ENCODE measurements at regions not wholly inside any gene's neighbourhood (a gene's known extent, or its start where the extent isn't known, plus 50 kb on each side); places are given as distances from the start of the nearest gene placed in this dataset.
"Not testable (repeated sequence)": the region's sequence is repeated elsewhere in the genome, so short reads cannot be mapped to it uniquely, and the experiment has no call there.

GRCh38 chr2:124967325-124967724, 942.2 kb downstream of the CNTNAP5 start:
- DNase-seq (no peak), ATAC-seq (replicated peaks) (no peak)
- H3K4me1 Mint-ChIP-seq (ENCODE audit: low read depth in 2 of 2) = no peaks in the 10 kb centered on the region
- H3K36me3 Mint-ChIP-seq (ENCODE audit: insufficient read depth) = no peaks in the 10 kb centered on the region
- H3K27ac Mint-ChIP-seq = no peak overlapping the region
- no peak overlapping the region for H3K4me3 Mint-ChIP-seq
- no peaks in the 10 kb centered on the region for H3K27me3 Mint-ChIP-seq
- H3K9me3 Mint-ChIP-seq = peaks cover 3 to 10% of the 10 kb centered on the region in 2 donors

DNA sequence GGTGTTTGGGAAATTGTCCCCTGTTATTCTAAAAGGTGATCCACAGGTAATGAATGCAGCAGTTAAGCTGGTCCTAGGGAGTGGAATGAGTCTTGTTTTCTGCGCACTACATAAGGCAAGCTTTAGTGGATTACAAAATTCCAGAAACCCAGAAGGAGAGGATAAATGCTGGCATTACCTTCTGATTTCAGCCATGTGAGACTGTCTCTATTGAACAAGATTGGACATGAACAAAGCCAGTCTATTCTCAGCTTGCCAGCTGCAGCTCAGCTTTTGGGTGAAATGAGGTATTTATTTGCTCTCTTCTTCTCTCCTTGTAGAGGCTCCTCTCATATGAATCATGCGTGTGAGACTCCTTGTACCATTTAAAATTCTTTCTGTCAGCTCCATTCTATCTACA, 944.9 kb downstream of the CNTNAP5 start:
- no peaks in the 10 kb centered on the region for H3K36me3 Mint-ChIP-seq (ENCODE audit: insufficient read depth)
- no peaks in the 10 kb centered on the region for H3K27me3 Mint-ChIP-seq
- peaks cover 13 to 17% of the 10 kb centered on the region in 2 donors for H3K9me3 Mint-ChIP-seq
- H3K4me1 Mint-ChIP-seq (ENCODE audit: low read depth in 2 of 2) = no peaks in the 10 kb centered on the region
- H3K27ac Mint-ChIP-seq = no peak overlapping the region
- DNase-seq (no peak), ATAC-seq (replicated peaks) (no peak)
- no peak overlapping the region for H3K4me3 Mint-ChIP-seq

DNA sequence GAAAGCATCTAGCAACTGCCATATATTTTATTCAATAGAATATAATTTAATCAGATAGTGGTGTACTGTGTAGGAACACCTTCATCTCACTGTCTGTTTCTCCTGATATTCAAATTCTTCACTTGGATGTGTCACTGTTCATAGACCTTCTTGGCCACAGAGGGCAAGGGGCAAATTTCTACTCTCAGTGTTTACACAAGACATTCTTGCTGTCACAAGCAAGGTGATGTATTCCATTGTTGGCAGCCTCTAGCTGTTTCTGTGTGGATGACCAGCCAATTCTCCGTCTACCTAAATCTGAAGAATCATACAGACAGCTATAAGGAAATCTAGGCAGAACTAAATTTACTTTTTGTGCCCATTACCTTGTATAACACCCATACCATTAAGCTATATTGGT, 948.3 kb downstream of the CNTNAP5 start:
- no peaks in the 10 kb centered on the region for H3K36me3 Mint-ChIP-seq (ENCODE audit: insufficient read depth)
- DNase-seq (no peak), ATAC-seq (replicated peaks) (no peak)
- no peak overlapping the region for H3K4me3 Mint-ChIP-seq
- H3K27me3 Mint-ChIP-seq = no peaks in the 10 kb centered on the region
- no peak overlapping the region for H3K27ac Mint-ChIP-seq
- H3K4me1 Mint-ChIP-seq (ENCODE audit: low read depth in 2 of 2) = no peaks in the 10 kb centered on the region
- peaks cover 15 to 28% of the 10 kb centered on the region in 2 donors for H3K9me3 Mint-ChIP-seq

- H3K4me1 Mint-ChIP-seq (ENCODE audit: low read depth in 2 of 2) = no peaks in the 10 kb centered on the region
- DNase-seq (no peak), ATAC-seq (replicated peaks) (no peak)
- H3K27me3 Mint-ChIP-seq = no peaks in the 10 kb centered on the region
- no peak overlapping the region for H3K4me3 Mint-ChIP-seq
- H3K36me3 Mint-ChIP-seq (ENCODE audit: insufficient read depth) = no peaks in the 10 kb centered on the region
- H3K27ac Mint-ChIP-seq = no peak overlapping the region
- peaks cover 18% of the 10 kb centered on the region in 2 donors for H3K9me3 Mint-ChIP-seq
These were observed 950.1 kb downstream of the CNTNAP5 start for GRCh38 chr2:124975224-124975623.

DNA sequence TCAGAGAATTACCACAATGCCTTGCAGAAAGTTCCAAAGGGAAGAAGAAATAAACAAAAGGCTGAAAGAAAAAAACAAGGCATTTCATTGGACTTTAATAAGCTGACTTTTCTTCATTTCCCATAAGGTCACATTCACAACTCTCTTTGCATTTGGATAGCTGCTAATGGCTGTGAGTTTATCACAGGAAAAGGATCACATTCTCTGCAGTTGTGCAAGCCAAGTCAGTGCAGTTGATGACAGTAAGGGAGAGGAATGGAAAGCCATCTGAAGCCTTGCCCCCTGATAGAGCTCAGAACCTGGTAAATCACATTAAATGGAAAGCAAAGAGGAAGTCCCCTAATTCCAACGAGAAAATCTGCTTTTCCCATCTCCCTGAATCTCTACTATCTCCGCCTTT, 950.6 kb downstream of the CNTNAP5 start:
- H3K4me3 Mint-ChIP-seq = no peak overlapping the region
- H3K27me3 Mint-ChIP-seq = no peaks in the 10 kb centered on the region
- DNase-seq = no peak
- no peak for ATAC-seq (replicated peaks)
- H3K4me1 Mint-ChIP-seq (ENCODE audit: low read depth in 2 of 2) = no peaks in the 10 kb centered on the region
- no peak overlapping the region for H3K27ac Mint-ChIP-seq
- H3K9me3 Mint-ChIP-seq = peaks cover 18% of the 10 kb centered on the region in 2 donors
- H3K36me3 Mint-ChIP-seq (ENCODE audit: insufficient read depth) = no peaks in the 10 kb centered on the region

GRCh38 chr2:124978597-124978996, 953.5 kb downstream of the CNTNAP5 start:
- Mint-ChIP-seq H3K4me1 (ENCODE audit: low read depth in 2 of 2) (no peaks in the 10 kb centered on the region), H3K9me3 (peaks cover 16 to 18% of the 10 kb centered on the region in 2 donors), H3K4me3 (no peak overlapping the region), H3K36me3 (ENCODE audit: insufficient read depth) (no peaks in the 10 kb centered on the region), H3K27me3 (no peaks in the 10 kb centered on the region), H3K27ac (no peak overlapping the region)
- DNase-seq = no peak
- no peak for ATAC-seq (replicated peaks)

DNA sequence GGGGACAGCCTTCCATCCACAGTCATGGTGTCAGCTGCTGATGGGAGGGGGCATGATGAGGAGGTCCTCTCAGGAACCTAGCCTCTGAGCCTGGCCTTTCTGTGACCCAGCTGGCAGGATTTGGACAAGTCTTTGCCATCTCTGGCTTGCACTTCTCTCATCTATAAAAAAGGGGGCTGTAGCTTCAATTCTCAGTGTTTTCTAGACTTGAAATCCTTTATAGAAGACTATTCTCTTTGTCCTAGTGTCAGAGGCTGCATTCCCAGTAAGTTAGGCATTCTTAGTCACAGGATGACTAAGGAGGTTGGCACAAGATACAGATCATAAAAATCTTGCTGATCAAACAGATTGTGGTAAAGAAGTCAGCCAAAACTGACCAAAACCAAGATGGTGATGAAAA, 958.5 kb downstream of the CNTNAP5 start:
- no peaks in the 10 kb centered on the region for H3K4me1 Mint-ChIP-seq (ENCODE audit: low read depth in 2 of 2)
- H3K36me3 Mint-ChIP-seq (ENCODE audit: insufficient read depth) = no peaks in the 10 kb centered on the region
- no peaks in the 10 kb centered on the region for H3K27me3 Mint-ChIP-seq
- peaks cover 0 to 10% of the 10 kb centered on the region in 2 donors for H3K9me3 Mint-ChIP-seq
- DNase-seq (no peak), ATAC-seq (replicated peaks) (no peak)
- no peak overlapping the region for H3K27ac Mint-ChIP-seq
- H3K4me3 Mint-ChIP-seq = no peak overlapping the region

DNA sequence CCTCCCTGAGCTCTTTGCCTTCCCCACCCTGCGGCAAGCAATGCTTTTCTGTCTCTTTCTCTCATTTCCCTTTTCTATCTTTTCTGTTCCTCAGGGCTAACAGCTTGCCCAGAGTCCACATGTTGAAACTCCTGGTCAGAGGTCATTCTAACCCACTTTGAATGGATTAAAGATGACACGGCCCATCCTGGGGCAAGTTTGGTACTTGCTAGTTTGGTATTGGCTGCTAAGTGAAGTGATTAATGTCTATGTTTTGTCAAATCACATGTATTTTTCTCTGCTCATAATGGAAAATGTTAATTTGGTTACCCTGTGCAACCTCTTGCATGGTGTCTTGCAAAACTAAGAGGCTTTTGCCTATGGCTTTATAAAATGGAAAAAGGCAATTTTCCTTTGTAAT, 960.2 kb downstream of the CNTNAP5 start:
- DNase-seq (no peak), ATAC-seq (replicated peaks) (no peak)
- Mint-ChIP-seq H3K9me3 (peaks cover 0 to 7% of the 10 kb centered on the region in 2 donors), H3K36me3 (ENCODE audit: insufficient read depth) (no peaks in the 10 kb centered on the region), H3K27ac (no peak overlapping the region), H3K4me3 (no peak overlapping the region), H3K27me3 (no peaks in the 10 kb centered on the region), H3K4me1 (ENCODE audit: low read depth in 2 of 2) (no peaks in the 10 kb centered on the region)

DNA sequence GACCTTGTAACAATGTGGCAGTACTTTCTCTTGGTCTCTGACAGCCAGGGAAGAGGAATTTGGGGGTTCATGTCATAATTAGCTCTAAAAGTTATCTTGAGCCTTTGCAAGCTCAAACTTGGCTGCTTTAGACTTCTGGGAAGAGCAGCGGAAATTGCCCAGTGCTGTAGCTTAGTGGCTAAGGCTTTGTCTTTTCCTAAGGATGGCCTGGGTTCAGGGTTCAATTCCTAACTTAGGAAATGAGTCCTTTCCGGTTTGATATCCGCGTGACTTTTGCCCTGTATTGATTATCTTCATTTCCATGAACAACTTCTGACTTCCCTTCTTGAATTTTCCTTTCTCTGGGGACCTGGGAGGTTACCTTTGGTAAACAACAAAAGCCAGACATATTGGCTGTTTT, 961.0 kb downstream of the CNTNAP5 start:
- peaks cover 0 to 5% of the 10 kb centered on the region in 2 donors for H3K9me3 Mint-ChIP-seq
- H3K27ac Mint-ChIP-seq = no peak overlapping the region
- H3K27me3 Mint-ChIP-seq = no peaks in the 10 kb centered on the region
- no peaks in the 10 kb centered on the region for H3K4me1 Mint-ChIP-seq (ENCODE audit: low read depth in 2 of 2)
- DNase-seq (no peak), ATAC-seq (replicated peaks) (no peak)
- no peaks in the 10 kb centered on the region for H3K36me3 Mint-ChIP-seq (ENCODE audit: insufficient read depth)
- no peak overlapping the region for H3K4me3 Mint-ChIP-seq

DNA sequence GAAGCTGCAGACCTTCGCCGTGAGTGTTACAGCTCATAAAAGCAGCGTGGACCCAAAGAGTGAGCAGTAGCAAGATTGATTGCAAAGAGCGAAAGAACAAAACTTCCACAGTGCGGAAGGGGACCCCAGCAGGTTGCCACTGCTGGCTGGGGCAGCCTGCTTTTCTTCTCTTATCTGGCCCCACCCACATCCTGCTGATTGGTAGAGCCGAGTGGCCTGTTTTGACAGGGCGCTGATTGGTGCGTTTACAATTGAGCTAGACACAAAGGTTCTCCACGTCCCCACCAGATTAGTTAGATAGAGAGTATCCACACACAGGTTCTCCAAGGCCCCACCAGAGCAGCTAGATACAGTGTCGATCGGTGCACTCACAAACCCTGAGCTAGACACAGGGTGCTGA, 961.8 kb downstream of the CNTNAP5 start:
- H3K4me3 Mint-ChIP-seq; H3K36me3 Mint-ChIP-seq (ENCODE audit: insufficient read depth); H3K27ac Mint-ChIP-seq; H3K9me3 Mint-ChIP-seq; H3K4me1 Mint-ChIP-seq (ENCODE audit: low read depth in 2 of 2); H3K27me3 Mint-ChIP-seq; ATAC-seq (replicated peaks); DNase-seq: not testable (repeated sequence)

GRCh38 chr2:124987436-124987835, 962.3 kb downstream of the CNTNAP5 start:
- not testable (repeated sequence) for H3K36me3 Mint-ChIP-seq (ENCODE audit: insufficient read depth); H3K4me1 Mint-ChIP-seq (ENCODE audit: low read depth in 2 of 2); H3K4me3 Mint-ChIP-seq; H3K9me3 Mint-ChIP-seq; H3K27ac Mint-ChIP-seq; H3K27me3 Mint-ChIP-seq; DNase-seq; ATAC-seq (replicated peaks)

- DNase-seq (no peak), ATAC-seq (replicated peaks) (no peak)
- Mint-ChIP-seq H3K36me3 (ENCODE audit: insufficient read depth) (no peaks in the 10 kb centered on the region), H3K4me1 (ENCODE audit: low read depth in 2 of 2) (no peaks in the 10 kb centered on the region), H3K4me3 (no peak overlapping the region), H3K27ac (no peak overlapping the region), H3K27me3 (no peaks in the 10 kb centered on the region), H3K9me3 (peaks cover 0 to 6% of the 10 kb centered on the region in 2 donors)
These were observed 963.0 kb downstream of the CNTNAP5 start for GRCh38 chr2:124988111-124988510.

GRCh38 chr2:124988794-124989193, 963.7 kb downstream of the CNTNAP5 start:
- no peaks in the 10 kb centered on the region for H3K4me1 Mint-ChIP-seq (ENCODE audit: low read depth in 2 of 2)
- H3K27ac Mint-ChIP-seq = no peak overlapping the region
- DNase-seq (no peak), ATAC-seq (replicated peaks) (no peak)
- no peaks in the 10 kb centered on the region for H3K36me3 Mint-ChIP-seq (ENCODE audit: insufficient read depth)
- no peaks in the 10 kb centered on the region for H3K27me3 Mint-ChIP-seq
- peaks cover 0 to 6% of the 10 kb centered on the region in 2 donors for H3K9me3 Mint-ChIP-seq
- no peak overlapping the region for H3K4me3 Mint-ChIP-seq

DNA sequence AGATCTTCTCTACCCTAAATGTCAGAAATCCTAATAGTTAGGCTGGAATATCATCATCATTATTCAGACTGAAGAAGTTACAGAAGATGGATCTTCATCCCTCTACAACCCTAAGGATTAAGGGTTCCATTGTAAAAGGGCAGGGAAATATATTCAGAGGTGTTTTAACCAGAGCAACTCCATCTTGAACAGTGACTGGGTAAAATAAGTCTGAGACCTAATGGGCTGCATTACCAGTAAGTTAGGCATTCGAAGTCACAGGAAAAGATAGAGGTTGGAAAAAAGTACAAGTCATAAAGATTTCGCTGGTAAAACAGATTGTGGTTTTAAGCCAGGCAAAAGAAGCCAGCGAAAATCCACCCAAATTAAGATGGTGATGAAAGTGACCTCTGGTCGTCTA, 968.7 kb downstream of the CNTNAP5 start:
- H3K36me3 Mint-ChIP-seq (ENCODE audit: insufficient read depth) = no peaks in the 10 kb centered on the region
- no peak overlapping the region for H3K27ac Mint-ChIP-seq
- H3K27me3 Mint-ChIP-seq = no peaks in the 10 kb centered on the region
- no peak overlapping the region for H3K4me3 Mint-ChIP-seq
- no peak for DNase-seq
- peaks cover 0 to 7% of the 10 kb centered on the region in 2 donors for H3K9me3 Mint-ChIP-seq
- no peaks in the 10 kb centered on the region for H3K4me1 Mint-ChIP-seq (ENCODE audit: low read depth in 2 of 2)
- no peak for ATAC-seq (replicated peaks)

Measured in effector memory CD8-positive, alpha-beta T cell (primary cell).